IMR-90 (cell line): ENCODE measurements at regions not wholly inside any gene's neighbourhood (a gene's known extent, or its start where the extent isn't known, plus 50 kb on each side); places are given as distances from the start of the nearest gene placed in this dataset.

Experiments
- BHLHE40 ChIP-seq: fragments of 150-350 bp; IDR thresholded peaks from 2 replicates; pipeline ENCODE4 v1.6.1; 2016; ENCODE audit warnings: mild to moderate bottlenecking, low read depth, low read length
- CEBPB ChIP-seq: IDR thresholded peaks from 2 replicates; pipeline ENCODE4 v1.6.1; 2012; ENCODE audit warnings: low read depth, low read length, improper control_type of control experiment
- FOS ChIP-seq: fragments of 150-350 bp; IDR thresholded peaks from 2 replicates; pipeline ENCODE4 v1.6.1; 2016; ENCODE audit warnings: low read depth, low read length
- MAFK ChIP-seq: IDR thresholded peaks from 2 replicates; pipeline ENCODE4 v1.6.1; 2012; ENCODE audit warnings: low read depth, low read length, improper control_type of control experiment
- MXI1 ChIP-seq: IDR thresholded peaks from 2 replicates; pipeline ENCODE4 v1.6.1; 2012; ENCODE audit warnings: low read depth, mild to moderate bottlenecking, low read length, moderate library complexity, borderline replicate concordance
- POLR2A ChIP-seq: IDR thresholded peaks from 2 replicates; pipeline ENCODE4 v1.6.1; 2012; ENCODE audit warnings: mild to moderate bottlenecking, low read depth, low read length
- RAD21 ChIP-seq: IDR thresholded peaks from 2 replicates; pipeline ENCODE4 v1.6.1; 2012; ENCODE audit warnings: low read length, improper control_type of control experiment
- RCOR1 ChIP-seq: IDR thresholded peaks from 2 replicates; pipeline ENCODE4 v1.6.1; 2012; ENCODE audit warnings: mild to moderate bottlenecking, low read length, improper control_type of control experiment; ENCODE audit not compliant: insufficient replicate concordance
- RFX5 ChIP-seq: IDR thresholded peaks from 2 replicates; pipeline ENCODE4 v1.8.0; 2012; ENCODE audit warnings: low read depth, mild to moderate bottlenecking, low read length, moderate library complexity
- USF2 ChIP-seq: fragments of 150-350 bp; IDR thresholded peaks from 2 replicates; pipeline ENCODE4 v1.6.1; 2017; ENCODE audit warnings: mild to moderate bottlenecking, antibody characterized with exemption, low read length, low read depth
- TF ChIP-seq, protein P1 (sequence below): conservative IDR thresholded peaks from 2 replicates; pipeline ENCODE4 v1.5.1; 2012; ENCODE audit warnings: mild to moderate bottlenecking, low read depth, low read length, improper control_type of control experiment
- TF ChIP-seq, protein P2 (sequence below): fragments of 150-350 bp; IDR thresholded peaks from 2 replicates; pipeline ENCODE4 v1.6.1; 2016; ENCODE audit warnings: low read depth, mild to moderate bottlenecking, low read length, moderate library complexity, borderline replicate concordance

DNA sequence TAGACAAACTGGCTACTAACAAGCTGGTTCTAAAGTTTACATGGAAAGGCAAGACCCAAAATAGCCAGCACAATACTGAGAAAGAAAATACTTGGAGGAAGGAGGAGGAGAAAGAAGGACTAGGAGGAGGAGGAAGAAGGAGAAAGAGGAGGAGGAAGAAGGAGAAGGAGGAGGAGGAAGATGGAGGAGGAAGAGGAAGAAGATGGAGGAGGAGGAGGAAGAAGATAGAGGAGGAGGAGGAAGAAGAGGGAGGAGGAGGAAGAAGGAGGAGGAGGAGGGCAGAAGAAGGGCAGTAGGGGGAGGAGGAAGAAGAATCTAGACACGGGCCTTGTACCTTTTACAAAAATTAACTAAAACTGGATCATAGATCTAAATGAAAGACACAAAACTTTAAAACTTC lies 92.6 kb downstream of the METTL4 start:
- TF ChIP-seq, protein P1, sequence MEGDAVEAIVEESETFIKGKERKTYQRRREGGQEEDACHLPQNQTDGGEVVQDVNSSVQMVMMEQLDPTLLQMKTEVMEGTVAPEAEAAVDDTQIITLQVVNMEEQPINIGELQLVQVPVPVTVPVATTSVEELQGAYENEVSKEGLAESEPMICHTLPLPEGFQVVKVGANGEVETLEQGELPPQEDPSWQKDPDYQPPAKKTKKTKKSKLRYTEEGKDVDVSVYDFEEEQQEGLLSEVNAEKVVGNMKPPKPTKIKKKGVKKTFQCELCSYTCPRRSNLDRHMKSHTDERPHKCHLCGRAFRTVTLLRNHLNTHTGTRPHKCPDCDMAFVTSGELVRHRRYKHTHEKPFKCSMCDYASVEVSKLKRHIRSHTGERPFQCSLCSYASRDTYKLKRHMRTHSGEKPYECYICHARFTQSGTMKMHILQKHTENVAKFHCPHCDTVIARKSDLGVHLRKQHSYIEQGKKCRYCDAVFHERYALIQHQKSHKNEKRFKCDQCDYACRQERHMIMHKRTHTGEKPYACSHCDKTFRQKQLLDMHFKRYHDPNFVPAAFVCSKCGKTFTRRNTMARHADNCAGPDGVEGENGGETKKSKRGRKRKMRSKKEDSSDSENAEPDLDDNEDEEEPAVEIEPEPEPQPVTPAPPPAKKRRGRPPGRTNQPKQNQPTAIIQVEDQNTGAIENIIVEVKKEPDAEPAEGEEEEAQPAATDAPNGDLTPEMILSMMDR = no peak
- no peak for TF ChIP-seq POLR2A
- TF ChIP-seq BHLHE40 = no peak
- no peak for TF ChIP-seq RAD21
- TF ChIP-seq CEBPB = no peak
- TF ChIP-seq USF2 = no peak
- TF ChIP-seq MXI1 = no peak
- TF ChIP-seq, protein P2, sequence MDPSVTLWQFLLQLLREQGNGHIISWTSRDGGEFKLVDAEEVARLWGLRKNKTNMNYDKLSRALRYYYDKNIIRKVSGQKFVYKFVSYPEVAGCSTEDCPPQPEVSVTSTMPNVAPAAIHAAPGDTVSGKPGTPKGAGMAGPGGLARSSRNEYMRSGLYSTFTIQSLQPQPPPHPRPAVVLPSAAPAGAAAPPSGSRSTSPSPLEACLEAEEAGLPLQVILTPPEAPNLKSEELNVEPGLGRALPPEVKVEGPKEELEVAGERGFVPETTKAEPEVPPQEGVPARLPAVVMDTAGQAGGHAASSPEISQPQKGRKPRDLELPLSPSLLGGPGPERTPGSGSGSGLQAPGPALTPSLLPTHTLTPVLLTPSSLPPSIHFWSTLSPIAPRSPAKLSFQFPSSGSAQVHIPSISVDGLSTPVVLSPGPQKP = no peak
- TF ChIP-seq RFX5 = no peak
- TF ChIP-seq FOS = no peak
- TF ChIP-seq RCOR1 = no peak
- no peak for TF ChIP-seq MAFK
